KBM-7 (cell line): ENCODE measurements at regions not wholly inside any gene's neighbourhood (a gene's known extent, or its start where the extent isn't known, plus 50 kb on each side); places are given as distances from the start of the nearest gene placed in this dataset.

Experiments
- DNase-seq: peaks from one replicate; pipeline ENCODE4 v3.0.0-alpha.2; 2015
- in situ Hi-C: fragments of 300-500 bp; cut with MboI; formaldehyde crosslinking; loops from 2 replicates; pipeline ENCODE4 v1.14.3; 2020; ENCODE audit warnings: low sequenced_read_pairs, low pct_unique_long_range_greater_than_20kb, mixed read lengths

- DNase-seq: no peak
- in situ Hi-C loops: no loop called here
Observed at GRCh38 chr7:46534664-46535588, 613.9 kb upstream of the IGFBP3 start.

DNA sequence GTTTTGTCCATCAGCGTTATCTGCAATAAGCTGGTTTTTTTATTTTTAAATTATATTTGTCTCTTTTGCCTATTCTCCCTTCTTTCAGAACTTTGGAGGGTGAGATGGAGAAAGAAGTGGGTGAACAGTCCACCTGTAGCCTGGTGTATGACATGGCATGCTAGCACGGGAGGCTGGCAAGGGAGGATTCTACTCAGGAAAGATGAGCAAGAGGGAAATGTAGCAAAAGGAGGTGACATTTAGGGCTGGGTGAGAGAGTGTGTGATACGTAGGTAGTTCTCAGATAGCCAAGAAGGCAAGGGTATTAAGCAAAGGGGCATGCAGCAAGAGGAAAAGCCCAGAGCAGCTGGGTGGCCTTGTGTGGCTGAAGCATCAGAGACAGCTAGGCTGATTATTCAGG is 612.9 kb upstream of the IGFBP3 start:
- in situ Hi-C loops: no loop called here
- DNase-seq: no peak

- in situ Hi-C loops: no loop called here
- DNase-seq: no peak
Observed at GRCh38 chr7:46532571-46532970, 611.5 kb upstream of the IGFBP3 start.

GRCh38 chr7:46530081-46530750 is 609.1 kb upstream of the IGFBP3 start:
- in situ Hi-C loops: no loop called here
- no peak for DNase-seq

- DNase-seq: no peak
- in situ Hi-C loops: no loop called here
Observed at GRCh38 chr7:46527360-46527759, 606.3 kb upstream of the IGFBP3 start.

DNA sequence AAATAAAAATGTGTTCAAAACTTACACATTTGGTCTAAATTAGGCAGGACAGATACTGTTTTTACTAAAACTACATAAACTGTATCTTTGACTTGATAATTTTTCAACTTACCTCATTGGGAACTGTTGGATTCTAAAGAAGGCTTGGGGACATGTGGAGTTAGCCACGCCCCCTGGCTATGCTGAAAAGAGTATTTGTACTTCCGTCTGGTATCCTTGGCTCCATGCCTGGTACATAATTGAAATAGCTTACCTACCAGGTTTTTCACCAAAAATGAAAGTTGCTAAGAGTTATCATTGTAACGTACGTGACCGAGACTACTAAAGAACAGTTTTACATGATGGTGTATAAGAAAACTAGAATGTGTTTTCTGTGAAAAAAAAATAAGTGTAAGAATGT is 604.8 kb upstream of the IGFBP3 start:
- no peak for DNase-seq
- in situ Hi-C loops: no loop called here

DNA sequence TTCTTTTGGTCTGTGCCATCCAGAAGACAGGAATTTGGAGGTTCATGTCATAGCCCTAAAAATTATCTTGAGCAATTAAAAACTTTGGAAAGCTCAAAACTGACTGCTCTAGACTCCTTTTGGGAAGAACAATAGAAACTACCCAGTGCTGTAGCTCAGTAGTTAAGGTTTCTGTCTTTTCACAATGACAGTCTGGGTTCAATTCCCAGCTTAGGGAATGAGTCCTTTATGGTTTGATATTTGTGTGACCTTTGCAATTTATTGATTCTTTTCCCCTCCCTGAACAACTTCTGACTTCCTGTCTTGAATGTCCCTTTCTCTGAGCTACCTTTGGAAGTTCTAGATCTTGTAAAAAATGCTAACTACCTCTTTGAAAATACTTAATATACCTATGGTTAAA is 603.3 kb upstream of the IGFBP3 start:
- DNase-seq: no peak
- in situ Hi-C loops: no loop called here

GRCh38 chr7:46522354-46522906 is 601.4 kb upstream of the IGFBP3 start:
- no peak for DNase-seq
- in situ Hi-C loops: no loop called here

GRCh38 chr7:46518713-46519112 is 597.6 kb upstream of the IGFBP3 start:
- in situ Hi-C loops: no loop called here
- no peak for DNase-seq

- in situ Hi-C loops: no loop called here
- no peak for DNase-seq
Observed at GRCh38 chr7:46515844-46516590, 594.9 kb upstream of the IGFBP3 start.

GRCh38 chr7:46513447-46513848 is 592.4 kb upstream of the IGFBP3 start:
- in situ Hi-C loops: no loop called here
- DNase-seq: no peak

- no peak for DNase-seq
- in situ Hi-C loops: no loop called here
Observed at GRCh38 chr7:46512891-46513413, 591.9 kb upstream of the IGFBP3 start.

DNA sequence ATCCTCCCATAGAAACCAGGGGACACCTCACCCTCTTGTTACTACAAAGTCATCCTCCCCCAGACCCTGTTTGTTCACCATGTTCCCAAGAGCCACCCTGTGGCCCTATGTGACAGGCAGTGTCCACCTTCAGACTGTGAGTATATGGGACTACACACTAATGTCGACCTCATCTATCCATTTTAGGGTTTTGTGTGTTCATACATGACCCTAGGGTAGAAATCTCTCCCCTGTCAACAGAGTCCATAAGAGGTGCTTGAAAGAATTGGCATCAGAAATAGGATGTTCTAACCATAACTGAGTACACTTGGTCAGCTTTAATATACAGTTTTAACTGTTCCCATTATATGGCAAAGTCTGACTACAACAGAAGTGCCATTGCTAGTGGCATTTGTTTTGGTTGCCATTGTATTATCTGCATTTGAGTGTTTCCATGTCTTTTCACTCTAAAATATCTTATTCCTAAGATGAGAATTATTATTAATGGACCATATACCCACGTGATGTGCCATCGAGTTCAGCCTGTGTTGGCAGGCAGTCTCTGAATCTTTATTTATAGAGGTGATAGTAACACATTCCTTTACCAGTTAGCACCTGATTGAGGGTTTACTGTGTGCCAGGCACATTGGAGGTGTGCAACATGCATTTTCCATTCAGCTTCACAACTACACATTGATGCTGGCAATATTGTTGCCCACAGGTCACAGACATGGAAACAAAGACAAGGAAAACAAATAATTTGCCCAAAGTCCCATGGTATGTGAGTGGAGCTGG is 590.6 kb upstream of the IGFBP3 start:
- no peak for DNase-seq
- in situ Hi-C loops: no loop called here

- in situ Hi-C loops: no loop called here
- no peak for DNase-seq
Observed at GRCh38 chr7:46508583-46508982, 587.5 kb upstream of the IGFBP3 start.

DNA sequence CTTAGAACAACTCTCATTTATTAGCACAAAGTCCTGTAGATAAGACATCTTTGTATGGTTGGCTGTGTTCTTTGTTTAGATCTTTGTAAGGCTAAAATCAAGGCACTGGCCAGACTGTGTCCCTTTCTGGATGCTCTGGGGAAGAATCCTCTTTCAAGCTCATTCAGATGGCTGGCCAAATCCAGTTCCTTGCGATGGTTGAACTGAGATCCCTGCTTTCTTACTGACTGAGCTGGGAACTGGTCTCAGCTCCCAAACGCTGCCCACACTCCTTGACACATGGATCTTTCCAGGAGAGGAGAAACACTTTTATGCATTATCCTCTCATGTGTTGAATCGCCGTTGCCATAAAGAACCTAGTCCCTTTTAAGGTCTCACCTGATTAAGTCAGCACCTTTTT is 586.5 kb upstream of the IGFBP3 start:
- DNase-seq: no peak
- in situ Hi-C loops: no loop called here

DNA sequence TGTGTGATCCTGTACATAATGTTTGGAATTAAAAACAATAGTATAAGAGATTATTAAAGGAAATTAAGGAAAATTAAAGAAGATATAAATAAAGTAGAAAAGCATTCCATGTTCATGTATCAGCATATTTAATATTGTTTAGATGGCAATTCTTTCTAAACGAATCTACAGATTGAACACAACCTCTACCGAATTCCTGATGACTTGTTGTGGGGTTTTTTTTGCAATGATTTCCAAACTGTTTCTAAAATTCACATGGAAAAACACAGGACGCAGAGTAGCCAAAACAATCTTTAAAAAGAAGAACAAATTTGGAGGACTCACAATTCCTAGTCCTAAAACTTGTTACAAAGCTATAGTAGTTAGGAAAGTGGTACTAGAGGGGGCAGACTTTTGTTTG is 573.4 kb upstream of the IGFBP3 start:
- in situ Hi-C loops: no loop called here
- no peak for DNase-seq

DNA sequence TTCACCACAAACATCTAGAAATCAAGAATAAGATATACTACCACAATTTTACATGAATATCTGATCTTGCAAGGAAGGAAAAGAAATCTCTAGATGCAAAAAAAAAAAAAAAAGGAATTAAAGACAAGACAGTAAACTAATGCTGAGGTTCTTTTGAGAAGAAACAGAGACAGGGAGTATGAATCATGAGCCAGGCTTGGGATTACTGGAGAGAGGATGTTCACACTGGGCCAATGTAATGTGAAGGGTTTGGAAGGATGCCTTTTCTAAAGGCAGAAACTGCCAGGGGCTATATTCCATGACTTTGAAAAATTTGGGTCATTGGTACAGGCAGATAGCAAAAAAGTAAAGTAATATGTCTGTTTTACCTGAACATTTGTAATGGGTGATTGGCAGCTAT is 573.0 kb upstream of the IGFBP3 start:
- no peak for DNase-seq
- in situ Hi-C loops: no loop called here

GRCh38 chr7:46493196-46493595 is 572.1 kb upstream of the IGFBP3 start:
- DNase-seq: no peak
- in situ Hi-C loops: no loop called here

DNA sequence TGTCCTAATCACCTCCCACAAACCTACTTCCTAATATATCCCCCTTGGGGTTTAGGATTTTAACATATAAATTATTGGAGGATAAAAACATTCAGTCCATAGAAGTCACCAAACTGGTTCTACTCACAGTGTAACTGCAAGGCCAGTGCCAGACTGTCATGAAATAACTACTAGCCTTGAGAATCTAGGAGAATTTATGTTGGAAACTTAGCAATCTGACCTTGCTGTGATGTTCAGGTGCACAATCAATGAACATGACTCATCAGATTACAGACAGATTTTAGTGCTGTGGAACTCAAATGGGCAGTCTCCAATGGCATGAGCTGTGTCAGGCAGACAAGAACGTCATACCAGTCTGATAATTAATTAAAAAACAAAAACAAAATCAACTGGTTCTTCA is 571.4 kb upstream of the IGFBP3 start:
- no peak for DNase-seq
- in situ Hi-C loops: no loop called here
